GM12878 (cell line): ENCODE measurements at regions not wholly inside any gene's neighbourhood (a gene's known extent, or its start where the extent isn't known, plus 50 kb on each side); places are given as distances from the start of the nearest gene placed in this dataset.

ENCODE experiments used
- ATAC-seq: fragments of 200-7000 bp; cut with Tn5 transposase; 3 replicates; pipeline ENCODE4 v1.9.1; 2020; ENCODE audit warnings: mild to moderate bottlenecking, moderate library complexity
- BruUV-seq: library from RNA; stranded (reverse); fragments of 400-500 nt; replicated peaks from 2 replicates; lab custom pipeline; 2021; lab: Mats Ljungman, UMichigan
- CTCF ChIA-PET: fragments of 300-600 bp; sonication (Branson Sonifier 250); formaldehyde crosslinking; extraction: SDS; loops from one replicate; lab custom pipeline; 2021; ENCODE audit warnings: inconsistent platforms; lab: Yijun Ruan, JAX
- POLR2A ChIA-PET: fragments of 350-600 bp; formaldehyde crosslinking; extraction: SDS; loops from one replicate; lab custom pipeline; 2021; ENCODE audit warnings: inconsistent platforms; lab: Charles Lee
- RAD21 ChIA-PET: fragments of 300-600 bp; sonication (Branson Sonifier 250); formaldehyde crosslinking; loops from one replicate; lab custom pipeline; 2023; ENCODE audit warnings: antibody characterized with exemption; ENCODE audit not compliant: unreplicated experiment; lab: Charles Lee
- SMC1A ChIA-PET: fragments of 300-600 bp; sonication (Branson Sonifier 250); formaldehyde crosslinking; loops from one replicate; lab custom pipeline; 2023; ENCODE audit not compliant: unreplicated experiment, uncharacterized antibody; lab: Charles Lee
- DNase-seq: peaks from one replicate; pipeline ENCODE4 v3.0.0-alpha.2; 2011; ENCODE audit warnings: low read depth, low spot score
- FAIRE-seq: peaks from 3 replicates; lab custom pipeline; 2011; peaks lifted over from hg19 to GRCh38; lab: Jason Lieb, UNC
- H2AFZ ChIP-seq: 2 replicates; pipeline ENCODE4 v1.6.0; 2011; ENCODE audit warnings: low read depth, low read length, control low read depth; ENCODE audit not compliant: control insufficient read depth
- H3K27ac ChIP-seq: 2 replicates; pipeline ENCODE4 v1.5.1; 2011; ENCODE audit warnings: control low read depth; ENCODE audit not compliant: control insufficient read depth, insufficient read depth
- H3K27me3 ChIP-seq, 2 experiments: replicated peaks in 1 of 2; 2 replicates each; pipeline versions ENCODE4 v1.6.0 to v1.6.1; 2011; ENCODE audit warnings: low read length in 1 of 2; ENCODE audit not compliant: control insufficient read depth in 2 of 2, insufficient read depth in 2 of 2
- H3K36me3 ChIP-seq, 2 experiments: 2 replicates each; pipeline ENCODE4 v1.5.1; 2011; ENCODE audit warnings: low read length in 1 of 2; ENCODE audit not compliant: control insufficient read depth in 2 of 2, insufficient read depth in 2 of 2
- H3K4me1 ChIP-seq: 2 replicates; pipeline ENCODE4 v1.6.1; 2011; ENCODE audit warnings: mild to moderate bottlenecking, low read length, moderate library complexity, mixed read lengths; ENCODE audit not compliant: control insufficient read depth, insufficient read depth
- H3K4me2 ChIP-seq: 2 replicates; pipeline ENCODE4 v1.6.0; 2011; ENCODE audit warnings: control low read depth; ENCODE audit not compliant: control insufficient read depth, insufficient read depth
- H3K4me3 ChIP-seq: fragments of 200-600 bp; sonication (generic); 2 replicates; pipeline ENCODE4 v1.5.1; 2016
- H3K79me2 ChIP-seq: 2 replicates; pipeline ENCODE4 v1.6.0; 2011; ENCODE audit warnings: low read length; ENCODE audit not compliant: control insufficient read depth, insufficient read depth
- H3K9ac ChIP-seq: 2 replicates; pipeline ENCODE4 v1.8.0; 2011; ENCODE audit warnings: low read length, control low read depth, mixed read lengths; ENCODE audit not compliant: control insufficient read depth, insufficient read depth
- H3K9me3 ChIP-seq: replicated peaks from 3 replicates; pipeline ENCODE4 v1.5.1; 2011; ENCODE audit warnings: mild to moderate bottlenecking, low read length; ENCODE audit not compliant: control insufficient read depth, insufficient read depth
- H4K20me1 ChIP-seq: 2 replicates; pipeline ENCODE4 v1.6.0; 2011; ENCODE audit not compliant: control insufficient read depth, insufficient read depth
- ATF7 ChIP-seq: fragments of 450-650 bp; IDR thresholded peaks from 2 replicates; pipeline ENCODE4 v1.6.1; 2016; ENCODE audit warnings: low read depth, mild to moderate bottlenecking
- BCL11A ChIP-seq: IDR thresholded peaks from 2 replicates; pipeline ENCODE4 v1.6.1; 2011; ENCODE audit warnings: low read depth, low read length
- CBX3 ChIP-seq: fragments of 200-600 bp; sonication (generic); IDR thresholded peaks from 2 replicates; pipeline ENCODE4 v1.6.1; 2016; ENCODE audit warnings: low read depth, borderline replicate concordance
- EP300 ChIP-seq, 2 experiments: fragments of 150-350 bp in 1 of 2; IDR thresholded peaks; 2 replicates each; pipeline ENCODE4 v1.6.1; 2011 to 2012; ENCODE audit warnings: low read depth in 2 of 2, low read length in 2 of 2, borderline replicate concordance in 1 of 2, improper control_type of control experiment in 1 of 2, inconsistent platforms in 1 of 2; ENCODE audit not compliant: control insufficient read depth in 1 of 2
- IRF5 ChIP-seq: fragments of 450-650 bp; IDR thresholded peaks from 2 replicates; pipeline ENCODE4 v1.6.1; 2017; ENCODE audit warnings: borderline replicate concordance
- NBN ChIP-seq: fragments of 450-650 bp; IDR thresholded peaks from 2 replicates; pipeline ENCODE4 v1.6.1; 2016
- NFYB ChIP-seq: IDR thresholded peaks from 2 replicates; pipeline ENCODE4 v1.6.1; 2011; ENCODE audit warnings: low read depth, mild to moderate bottlenecking, low read length, improper control_type of control experiment, moderate library complexity; ENCODE audit not compliant: insufficient read depth
- NR2C1 ChIP-seq: fragments of 450-650 bp; IDR thresholded peaks from 2 replicates; pipeline ENCODE4 v1.6.1; 2017; ENCODE audit warnings: antibody characterized with exemption, mild to moderate bottlenecking, moderate library complexity
- NRF1 ChIP-seq: conservative IDR thresholded peaks from 2 replicates; pipeline ENCODE4 v1.6.1; 2011; ENCODE audit warnings: mild to moderate bottlenecking, low read depth, low read length, improper control_type of control experiment
- PML ChIP-seq: IDR thresholded peaks from 2 replicates; pipeline ENCODE4 v1.6.1; 2012; ENCODE audit warnings: low read length, inconsistent platforms
- RAD21 ChIP-seq: IDR thresholded peaks from 2 replicates; pipeline ENCODE4 v1.6.1; 2011; ENCODE audit warnings: mild to moderate bottlenecking, low read depth, low read length, moderate library complexity; ENCODE audit not compliant: insufficient read depth
- RBBP5 ChIP-seq: fragments of 200-600 bp; sonication (generic); conservative IDR thresholded peaks from 2 replicates; pipeline ENCODE4 v1.6.1; 2016
- SIN3A ChIP-seq: IDR thresholded peaks from 2 replicates; pipeline ENCODE4 v1.6.1; 2012; ENCODE audit warnings: low read depth, low read length, improper control_type of control experiment
- SIX5 ChIP-seq: IDR thresholded peaks from 2 replicates; pipeline ENCODE4 v1.6.1; 2011; ENCODE audit warnings: mild to moderate bottlenecking, low read depth, low read length, moderate library complexity; ENCODE audit not compliant: severe bottlenecking
- TAF1 ChIP-seq: IDR thresholded peaks from 2 replicates; pipeline ENCODE4 v1.6.1; 2011; ENCODE audit warnings: mild to moderate bottlenecking, low read depth, low read length, borderline replicate concordance
- ZBED1 ChIP-seq: IDR thresholded peaks from 2 replicates; pipeline ENCODE4 v1.6.1; 2016; ENCODE audit warnings: borderline replicate concordance
- WGBS: methylation state at CpG from one replicate; pipeline ENCODE4 v1.1.6; 2016; ENCODE audit warnings: low lambda C conversion rate; ENCODE audit not compliant: insufficient replicate concordance, insufficient coverage; ENCODE audit errors: missing lambda C conversion rate; 5-methylcytosine and 5-hydroxymethylcytosine counted together
- in situ Hi-C: fragments of 300-500 bp; cut with MboI; formaldehyde crosslinking; loops from 9 replicates; pipeline ENCODE4 v1.14.3; 2018; ENCODE audit warnings: mixed read lengths
- intact Hi-C: fragments of 100-400 bp; cut with micrococcal nuclease; formaldehyde crosslinking; loops from one replicate; pipeline ENCODE4 v1.14.2; 2022; ENCODE audit not compliant: unreplicated experiment
- TF ChIP-seq, protein P1 (sequence below): IDR thresholded peaks from 2 replicates; pipeline ENCODE4 v1.6.1; 2011; ENCODE audit warnings: borderline replicate concordance, low read depth, mild to moderate bottlenecking, moderate library complexity, mixed read lengths, low read length; ENCODE audit not compliant: insufficient read depth; ENCODE audit errors: extremely low read length
- TF ChIP-seq, protein P2 (sequence below): IDR thresholded peaks from 2 replicates; pipeline ENCODE4 v1.6.1; 2012; ENCODE audit warnings: low read depth, low read length, improper control_type of control experiment
- TF ChIP-seq, protein P3 (sequence below): fragments of 450-650 bp; IDR thresholded peaks from 2 replicates; pipeline ENCODE4 v1.6.1; 2017; ENCODE audit warnings: low read depth, mild to moderate bottlenecking, moderate library complexity

- in situ Hi-C loops: no loop called here
- POLR2A ChIA-PET: no interaction called here
- DNase-seq: no peak
Measured at GRCh38 chr6:165031502-165031901, 277.9 kb downstream of the C6orf118 start.

More at GRCh38 chr6:165031502-165031901, 277.9 kb downstream of the C6orf118 start:
- Histone ChIP-seq H3K79me2 (no peaks in the 10 kb centered on the region), H3K9ac (no peak overlapping the region), H3K27ac (no peak overlapping the region)
- no TSS peak for BruUV-seq
- intact Hi-C loops: no loop called here
- RAD21 ChIA-PET: no interaction called here
- no peak for TF ChIP-seq BCL11A
- TF ChIP-seq, protein P1, sequence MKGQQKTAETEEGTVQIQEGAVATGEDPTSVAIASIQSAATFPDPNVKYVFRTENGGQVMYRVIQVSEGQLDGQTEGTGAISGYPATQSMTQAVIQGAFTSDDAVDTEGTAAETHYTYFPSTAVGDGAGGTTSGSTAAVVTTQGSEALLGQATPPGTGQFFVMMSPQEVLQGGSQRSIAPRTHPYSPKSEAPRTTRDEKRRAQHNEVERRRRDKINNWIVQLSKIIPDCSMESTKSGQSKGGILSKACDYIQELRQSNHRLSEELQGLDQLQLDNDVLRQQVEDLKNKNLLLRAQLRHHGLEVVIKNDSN: no peak
- TF ChIP-seq, protein P2, sequence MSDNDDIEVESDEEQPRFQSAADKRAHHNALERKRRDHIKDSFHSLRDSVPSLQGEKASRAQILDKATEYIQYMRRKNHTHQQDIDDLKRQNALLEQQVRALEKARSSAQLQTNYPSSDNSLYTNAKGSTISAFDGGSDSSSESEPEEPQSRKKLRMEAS: no peak
- no peak for TF ChIP-seq RAD21
- no peak for TF ChIP-seq RBBP5
- no peak for TF ChIP-seq NBN
- no peak for TF ChIP-seq PML
- no peak for TF ChIP-seq IRF5
- TF ChIP-seq CBX3: no peak
- no peak for TF ChIP-seq NFYB
- no peak for TF ChIP-seq EP300 (IDR thresholded peaks at IDR 0.05; ENCODE audit: borderline replicate concordance in 1 of 2, control insufficient read depth in 1 of 2, low read depth in 2 of 2, low read length in 2 of 2)
- TF ChIP-seq TAF1: no peak
- TF ChIP-seq, protein P3, sequence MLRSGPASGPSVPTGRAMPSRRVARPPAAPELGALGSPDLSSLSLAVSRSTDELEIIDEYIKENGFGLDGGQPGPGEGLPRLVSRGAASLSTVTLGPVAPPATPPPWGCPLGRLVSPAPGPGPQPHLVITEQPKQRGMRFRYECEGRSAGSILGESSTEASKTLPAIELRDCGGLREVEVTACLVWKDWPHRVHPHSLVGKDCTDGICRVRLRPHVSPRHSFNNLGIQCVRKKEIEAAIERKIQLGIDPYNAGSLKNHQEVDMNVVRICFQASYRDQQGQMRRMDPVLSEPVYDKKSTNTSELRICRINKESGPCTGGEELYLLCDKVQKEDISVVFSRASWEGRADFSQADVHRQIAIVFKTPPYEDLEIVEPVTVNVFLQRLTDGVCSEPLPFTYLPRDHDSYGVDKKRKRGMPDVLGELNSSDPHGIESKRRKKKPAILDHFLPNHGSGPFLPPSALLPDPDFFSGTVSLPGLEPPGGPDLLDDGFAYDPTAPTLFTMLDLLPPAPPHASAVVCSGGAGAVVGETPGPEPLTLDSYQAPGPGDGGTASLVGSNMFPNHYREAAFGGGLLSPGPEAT: no peak
- TF ChIP-seq ZBED1: no peak
- no peak for TF ChIP-seq NRF1
- no peak for TF ChIP-seq ATF7
- TF ChIP-seq SIX5: no peak
- no peak for TF ChIP-seq SIN3A
- no peak for TF ChIP-seq NR2C1
- TF ChIP-seq, all 136 proteins: peak for 0
- CTCF ChIA-PET: no interaction called here
- FAIRE-seq (no peak), ATAC-seq (no peak)
- no peak overlapping the region for H3K4me3 ChIP-seq
- H4K20me1 ChIP-seq: no peaks in the 10 kb centered on the region
- H3K4me1 ChIP-seq: no peaks in the 10 kb centered on the region
- 29% methylated on average over 7 of the region's 7 CpGs for WGBS
- H3K9me3 ChIP-seq: no peaks in the 10 kb centered on the region
- no peaks in the 10 kb centered on the region for H3K36me3 ChIP-seq
- H2AFZ ChIP-seq: no peak overlapping the region
- no peak overlapping the region for H3K4me2 ChIP-seq
- H3K27me3 ChIP-seq: no peaks in the 10 kb centered on the region
- SMC1A ChIA-PET: no interaction called here
